Stomach (tissue), 4 donors: ENCODE measurements at regions not wholly inside any gene's neighbourhood (a gene's known extent, or its start where the extent isn't known, plus 50 kb on each side); places are given as distances from the start of the nearest gene placed in this dataset.

Source experiments
- CTCF ChIP-seq, 7 experiments: fragments of 450-650 bp in 4 of 7; fragments of 200-600 bp in 3 of 7; sonication (generic) in 3 of 7; IDR thresholded peaks; one replicate each; pipeline ENCODE4 v1.5.1; 2016 to 2019; ENCODE audit warnings: antibody characterized with exemption in 7 of 7, control low read depth in 2 of 7, mild to moderate bottlenecking in 1 of 7
- POLR2AphosphoS5 ChIP-seq, 3 donors: sonication (generic); formaldehyde crosslinking; IDR thresholded peaks; one replicate each; pipeline ENCODE4 v1.6.1; 2016; ENCODE audit warnings: antibody characterized with exemption in 3 of 3

- no peak for TF ChIP-seq CTCF (IDR thresholded peaks at IDR 0.05)
- no peak for TF ChIP-seq POLR2AphosphoS5 (IDR thresholded peaks at IDR 0.05)
Measured at GRCh38 chr21:38944402-38944801, 138.7 kb downstream of the ETS2 start.
